VCaP (cell line): ENCODE measurements at regions not wholly inside any gene's neighbourhood (a gene's known extent, or its start where the extent isn't known, plus 50 kb on each side); places are given as distances from the start of the nearest gene placed in this dataset.

Experiments
- H3K27ac ChIP-seq: fragments of 450-650 bp; 2 replicates; pipeline ENCODE4 v1.5.1; 2017
- CTCF ChIP-seq: fragments of 450-650 bp; conservative IDR thresholded peaks from 2 replicates; pipeline ENCODE4 v1.5.1; 2017; ENCODE audit warnings: mild to moderate bottlenecking, moderate library complexity

GRCh38 chr10:3499120-3499519 is 285.9 kb downstream of the KLF6 start:
- no peak for TF ChIP-seq CTCF
- H3K27ac ChIP-seq: no peak overlapping the region

- no peak overlapping the region for H3K27ac ChIP-seq
- TF ChIP-seq CTCF: no peak
Measured at GRCh38 chr10:3497581-3497980, 287.4 kb downstream of the KLF6 start.

- no peak for TF ChIP-seq CTCF
- no peak overlapping the region for H3K27ac ChIP-seq
Measured at GRCh38 chr10:3496138-3496537, 288.9 kb downstream of the KLF6 start.

GRCh38 chr10:3495281-3495680 is 289.7 kb downstream of the KLF6 start:
- no peak for TF ChIP-seq CTCF
- H3K27ac ChIP-seq: no peak overlapping the region

- no peak for TF ChIP-seq CTCF
- H3K27ac ChIP-seq: no peak overlapping the region
Measured at GRCh38 chr10:3494838-3495230, 290.2 kb downstream of the KLF6 start.

GRCh38 chr10:3494131-3494837 is 290.7 kb downstream of the KLF6 start:
- H3K27ac ChIP-seq: no peak overlapping the region
- TF ChIP-seq CTCF: no peak

GRCh38 chr10:3493621-3494020 is 291.4 kb downstream of the KLF6 start:
- no peak overlapping the region for H3K27ac ChIP-seq
- TF ChIP-seq CTCF: no peak
